ENCODE measurements at regions not wholly inside any gene's neighbourhood (a gene's known extent, or its start where the extent isn't known, plus 50 kb on each side); places are given as distances from the start of the nearest gene placed in this dataset.

- no peak for TF ChIP-seq CTCF (IDR thresholded peaks at IDR 0.05; ENCODE audit: low read length)
- no peak for TF ChIP-seq EZH2phosphoT487 (IDR thresholded peaks at IDR 0.05; ENCODE audit: low read length)
These were observed 198.5 kb upstream of the SMIM21 start for GRCh38 chr18:75625966-75626365.
